HG03575 (cell line): ENCODE measurements at regions not wholly inside any gene's neighbourhood (a gene's known extent, or its start where the extent isn't known, plus 50 kb on each side); places are given as distances from the start of the nearest gene placed in this dataset.
A peak's percentile ranks its signal among the peaks of the same experiment; 100 is the strongest.
"Not testable (repeated sequence)": the region's sequence is repeated elsewhere in the genome, so short reads cannot be mapped to it uniquely, and the experiment has no call there.

Source experiments
- ATAC-seq: cut with Tn5 transposase; IDR thresholded peaks from one replicate; pipeline ENCODE4 v1.9.1; 2021; ENCODE audit not compliant: unreplicated experiment, insufficient number of reproducible peaks, low FRiP score; ENCODE audit errors: extremely low read depth

DNA sequence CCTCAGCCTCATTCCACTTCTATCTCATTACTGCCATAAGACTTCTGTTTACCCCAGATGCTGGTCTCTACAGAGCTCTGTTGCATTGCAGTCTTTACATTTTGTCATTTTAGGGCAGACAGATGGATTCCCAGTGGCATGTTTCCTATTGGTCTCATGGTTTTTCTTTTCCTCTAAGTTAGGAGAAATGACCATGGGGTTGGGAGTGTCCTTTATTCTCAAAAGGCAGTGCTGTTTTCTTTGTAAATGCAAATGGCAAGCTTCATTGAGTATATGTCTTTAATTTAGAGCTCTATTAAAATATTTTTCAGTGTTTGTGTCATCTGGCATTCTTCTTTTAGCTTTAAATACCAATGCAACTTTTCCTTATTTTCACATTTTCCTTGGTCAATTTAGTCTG is 57.0 kb downstream of the MSTN start:
- no peak for ATAC-seq

DNA sequence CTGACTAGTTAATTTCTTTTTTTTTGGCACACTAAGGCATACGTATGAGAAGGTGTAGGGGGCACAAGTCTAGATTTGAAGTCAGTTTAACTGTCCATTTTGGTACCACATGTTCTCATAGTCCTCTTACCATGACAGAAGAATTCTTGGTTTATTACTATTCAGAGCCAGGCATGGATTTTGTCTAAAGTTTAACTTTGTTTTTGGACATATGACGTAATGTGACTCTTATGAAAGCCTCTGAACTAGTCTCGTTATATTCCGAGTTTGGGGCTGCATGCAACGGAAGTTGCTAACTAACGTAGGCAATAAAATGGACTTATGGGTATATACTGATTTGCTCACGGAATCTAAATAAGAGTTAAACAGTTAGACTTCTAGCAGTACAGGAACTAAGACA is 62.9 kb downstream of the MSTN start:
- ATAC-seq = no peak

DNA sequence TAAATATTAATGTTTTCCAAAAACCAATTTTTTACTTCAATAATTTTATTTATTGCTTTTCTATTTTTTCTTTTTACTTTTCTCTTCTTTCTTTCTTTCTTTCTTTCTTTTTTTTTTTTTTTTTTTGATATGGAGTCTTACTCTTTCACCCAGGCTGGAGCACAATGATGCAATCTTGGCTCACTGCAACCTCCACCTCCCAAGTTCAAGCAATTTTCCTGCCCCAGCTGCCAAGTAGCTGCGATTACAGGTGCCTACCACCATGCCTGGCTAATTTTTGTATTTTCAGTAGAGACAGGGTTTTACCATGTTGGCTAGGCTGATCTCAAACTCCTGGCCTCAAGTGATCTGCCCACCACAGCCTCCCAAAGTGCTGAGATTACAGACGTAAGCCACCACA is 63.9 kb downstream of the MSTN start:
- ATAC-seq = not testable (repeated sequence)

DNA sequence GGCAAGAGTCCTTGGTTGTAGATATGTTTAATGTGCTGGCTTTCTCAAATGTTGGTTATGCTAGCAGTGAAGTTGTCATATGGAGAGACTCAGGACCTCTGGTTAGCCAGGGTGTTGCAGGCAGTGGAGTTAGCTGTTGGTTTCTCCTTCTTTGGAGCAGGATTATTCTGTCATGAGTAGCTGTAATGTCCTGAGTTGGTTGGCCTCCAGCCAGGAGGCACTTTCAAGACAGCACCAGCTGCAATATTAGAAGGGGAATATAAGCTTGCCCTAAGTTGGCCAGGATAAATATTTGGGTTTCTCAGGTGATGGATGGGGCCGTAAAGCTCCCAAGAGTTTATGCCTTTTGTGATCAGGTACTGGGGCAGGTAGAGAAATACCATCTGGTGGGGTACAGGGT is 65.5 kb downstream of the MSTN start:
- no peak for ATAC-seq

GRCh38 chr2:189995679-189996078 is 66.8 kb downstream of the MSTN start:
- no peak for ATAC-seq

DNA sequence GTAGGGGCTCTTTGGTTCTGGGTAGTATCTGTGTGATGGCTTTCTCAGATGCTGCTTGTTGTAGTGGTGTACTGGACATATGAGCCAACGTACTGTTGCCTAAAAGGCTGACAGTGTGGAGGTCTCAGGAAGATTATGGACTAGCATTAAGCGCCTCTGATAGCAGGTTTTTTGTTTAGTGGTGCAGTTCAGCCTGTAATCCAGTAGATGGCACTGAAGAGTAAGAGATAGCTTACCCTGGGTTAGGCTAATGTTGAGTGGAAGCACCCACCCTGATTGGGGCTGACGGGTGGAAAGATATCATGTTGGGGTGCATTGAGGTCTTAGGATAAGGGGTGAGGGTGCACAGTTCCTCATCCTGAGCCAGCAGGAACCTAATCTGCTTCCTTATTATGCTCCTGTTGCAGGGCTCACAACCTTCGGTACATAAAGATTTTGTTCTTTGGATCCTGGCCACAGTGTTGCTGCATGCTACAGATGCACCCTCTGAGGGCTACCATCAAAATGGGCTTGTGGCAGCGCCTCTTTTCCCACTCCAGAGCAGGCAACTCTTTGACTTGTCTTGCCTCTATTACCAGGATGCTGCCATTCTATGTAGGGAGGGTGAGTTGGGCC is 79.6 kb downstream of the MSTN start:
- no peak for ATAC-seq

DNA sequence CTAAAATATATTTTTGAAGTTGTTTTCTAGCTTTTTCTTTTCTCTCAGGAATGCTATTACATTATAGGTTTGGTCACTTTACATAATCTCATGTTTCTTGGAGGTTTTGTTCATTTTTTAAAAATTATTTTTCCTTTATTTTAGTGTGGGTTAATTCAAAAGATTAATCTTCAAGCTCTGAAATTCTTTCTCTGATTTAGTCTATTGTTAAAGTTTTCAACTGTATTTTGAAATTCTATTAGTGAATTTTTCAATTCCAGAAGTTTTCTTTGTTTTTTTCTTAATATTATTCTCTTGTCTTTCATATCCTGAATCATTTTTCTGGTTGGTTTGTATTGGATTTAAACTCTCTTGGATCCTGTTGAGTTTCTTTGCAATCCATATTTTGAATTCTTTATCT is 80.4 kb downstream of the MSTN start:
- ATAC-seq = no peak

DNA sequence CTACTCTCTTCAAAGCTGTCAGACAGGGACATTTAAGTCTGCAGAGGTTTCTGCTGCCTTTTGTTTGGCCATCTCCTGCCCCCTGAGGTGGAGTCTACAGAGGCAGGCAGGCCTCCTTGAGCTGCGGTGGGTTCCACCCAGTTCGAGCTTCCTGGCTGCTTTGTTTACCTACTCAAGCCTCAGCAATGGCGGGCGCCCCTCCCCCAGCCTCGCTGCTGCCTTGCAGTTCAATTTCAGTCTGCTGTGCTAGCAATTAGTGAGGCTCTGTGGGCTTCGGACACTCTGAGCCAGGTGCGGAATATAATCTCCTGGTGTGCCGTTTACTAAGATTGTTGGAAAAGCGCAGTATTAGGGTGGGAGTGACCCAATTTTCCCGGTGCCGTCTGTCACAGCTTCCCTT is 86.0 kb downstream of the MSTN start:
- not testable (repeated sequence) for ATAC-seq

DNA sequence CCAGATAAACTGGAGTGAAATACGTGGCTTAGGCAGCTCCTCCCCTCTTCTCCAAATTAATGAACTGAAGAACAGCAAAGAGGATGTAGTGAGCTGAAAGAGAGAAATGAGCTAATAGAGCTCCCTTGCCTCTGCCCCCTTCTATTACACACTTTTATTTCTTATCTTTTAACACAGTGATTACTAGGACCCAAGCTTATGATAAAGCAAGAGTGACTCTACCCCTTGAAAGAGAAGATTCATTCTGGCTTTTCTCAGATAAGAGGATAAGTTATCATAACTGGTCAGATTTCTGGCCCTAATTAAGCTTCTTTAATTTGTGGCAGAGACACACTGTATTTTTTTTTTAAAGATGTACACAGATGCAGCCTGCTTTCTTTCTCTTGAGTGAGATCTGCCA is 102.2 kb downstream of the MSTN start:
- ATAC-seq = no peak

DNA sequence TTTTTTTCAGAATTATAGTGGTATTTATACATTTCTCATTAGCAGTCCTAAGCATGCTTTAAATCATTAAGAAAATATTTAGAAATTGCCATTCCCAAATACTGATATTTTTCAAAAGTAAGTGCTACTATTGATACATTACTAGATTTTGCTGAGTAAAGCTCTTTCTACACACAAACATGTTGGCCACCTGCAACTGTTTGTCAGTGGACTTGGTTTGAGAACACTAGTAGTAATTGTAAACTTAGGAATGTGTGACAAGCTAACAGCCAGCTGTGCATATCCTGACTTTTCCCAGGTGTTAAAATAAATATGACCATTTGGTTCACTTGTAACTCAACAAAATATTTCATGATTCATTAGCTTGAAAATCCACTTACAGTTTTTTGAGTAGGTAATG is 103.1 kb downstream of the MSTN start:
- ATAC-seq = no peak

DNA sequence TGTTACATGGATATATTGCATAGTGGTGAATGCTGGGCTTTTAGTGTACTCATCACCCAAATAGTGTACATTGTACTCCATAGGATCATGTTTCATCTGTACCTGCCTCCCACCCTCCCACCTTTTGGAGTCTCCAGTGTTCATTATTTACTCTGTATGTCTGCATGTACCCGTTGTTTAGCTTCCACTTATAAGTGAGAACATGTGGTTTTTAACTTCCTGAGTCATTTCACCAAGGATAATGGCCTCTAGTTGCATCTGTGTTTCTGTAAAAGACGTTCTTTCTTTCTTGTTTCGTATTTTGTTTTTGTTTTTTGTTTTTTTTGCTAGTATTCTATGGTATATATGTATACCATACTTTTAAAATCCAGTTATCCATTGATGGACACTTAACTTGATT is 107.5 kb downstream of the MSTN start:
- peak; percentile 21 for ATAC-seq

- peak; percentile 87 for ATAC-seq
These were observed 109.9 kb downstream of the MSTN start for GRCh38 chr2:189952536-189953109.

- peak; percentile 11 for ATAC-seq
These were observed 110.6 kb downstream of the MSTN start for GRCh38 chr2:189951791-189952535.

- no peak for ATAC-seq
These were observed 119.5 kb downstream of the MSTN start for GRCh38 chr2:189943009-189943408.

DNA sequence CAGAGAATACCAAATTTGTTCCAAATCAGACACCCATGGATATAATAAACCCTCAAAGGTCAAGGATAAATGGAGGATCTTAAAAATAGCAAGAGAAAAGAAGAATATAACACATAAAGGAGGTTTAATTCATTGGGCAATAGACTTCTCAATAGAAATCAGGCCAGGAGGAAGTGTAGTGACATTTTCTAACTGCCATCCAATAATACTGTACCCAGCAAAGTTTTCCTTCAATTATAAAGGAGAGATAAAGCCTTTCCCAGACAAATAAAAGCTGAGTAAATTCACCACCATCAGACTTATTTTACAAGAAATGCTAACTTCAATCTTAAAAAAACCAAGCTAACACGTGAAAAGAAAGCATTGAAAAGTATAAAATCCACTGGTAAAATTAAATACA is 121.6 kb downstream of the MSTN start:
- no peak for ATAC-seq

DNA sequence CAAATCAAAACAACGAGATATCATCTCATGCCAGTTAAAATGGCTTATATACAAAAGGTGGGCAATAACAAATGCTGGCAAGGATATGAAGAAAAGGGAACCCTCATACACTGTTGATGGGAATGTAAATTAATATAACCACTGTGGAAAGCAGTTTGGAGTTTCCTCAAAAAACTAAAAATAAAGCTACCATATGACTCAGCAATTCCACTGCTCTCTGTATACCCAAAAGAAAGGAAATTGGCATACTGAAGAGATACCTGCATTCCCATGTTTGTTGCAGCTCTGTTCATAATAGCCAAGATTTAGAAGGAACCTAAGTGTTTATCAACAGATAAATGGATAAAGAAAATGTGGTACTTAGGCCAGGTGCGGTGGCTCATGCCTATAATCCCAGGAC is 124.8 kb downstream of the MSTN start:
- no peak for ATAC-seq

GRCh38 chr2:189933911-189934399 is 128.6 kb downstream of the MSTN start:
- ATAC-seq = no peak

DNA sequence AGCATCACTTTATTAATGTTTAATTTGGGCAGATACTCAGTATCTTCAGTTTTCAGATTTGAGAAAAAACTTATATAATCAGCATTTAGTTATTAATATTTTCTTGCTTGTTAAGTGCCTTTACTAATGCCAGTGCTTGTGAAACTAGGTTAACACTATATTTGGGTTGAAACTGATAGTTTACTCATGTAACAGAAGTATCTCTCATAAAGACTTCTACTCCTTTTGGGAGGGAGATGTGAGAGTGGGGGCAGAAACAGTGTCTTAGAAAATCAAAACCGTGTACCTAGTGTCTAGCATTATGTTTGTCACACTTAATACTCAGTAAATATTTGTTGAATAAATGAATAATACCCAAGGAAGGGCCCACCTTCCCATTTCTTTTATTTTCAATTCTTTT is 129.5 kb downstream of the MSTN start:
- ATAC-seq = peak; percentile 57

- ATAC-seq = no peak
These were observed 134.7 kb downstream of the MSTN start for GRCh38 chr2:189927823-189928222.
